Endodermal cell (in vitro differentiated cells): ENCODE measurements at regions not wholly inside any gene's neighbourhood (a gene's known extent, or its start where the extent isn't known, plus 50 kb on each side); places are given as distances from the start of the nearest gene placed in this dataset.
A peak's percentile ranks its signal among the peaks of the same experiment; 100 is the strongest.
"Not testable (repeated sequence)": the region's sequence is repeated elsewhere in the genome, so short reads cannot be mapped to it uniquely, and the experiment has no call there.

Source experiments
- DNase-seq: peaks from one replicate; pipeline ENCODE4 v3.0.0-alpha.2; 2017
- H3K27ac ChIP-seq: 2 replicates; pipeline ENCODE4 v1.5.1; 2013; ENCODE audit warnings: mild to moderate bottlenecking, low read depth, low read length, moderate library complexity
- H3K27me3 ChIP-seq: 2 replicates; pipeline ENCODE4 v1.6.1; 2013; ENCODE audit warnings: mild to moderate bottlenecking, low read length, moderate library complexity; ENCODE audit not compliant: insufficient read depth, control insufficient read depth, poor library complexity, severe bottlenecking
- H3K36me3 ChIP-seq: 2 replicates; pipeline ENCODE4 v1.7.0; 2013; ENCODE audit warnings: mild to moderate bottlenecking, low read length, moderate library complexity; ENCODE audit not compliant: control insufficient read depth, insufficient read depth
- H3K4me1 ChIP-seq: one replicate; pipeline ENCODE4 v1.7.0; 2013; ENCODE audit warnings: low read length; ENCODE audit not compliant: control insufficient read depth, insufficient read depth
- H3K4me3 ChIP-seq: 2 replicates; pipeline ENCODE4 v1.5.1; 2013; ENCODE audit warnings: mild to moderate bottlenecking, low read length, moderate library complexity
- H3K9ac ChIP-seq: 2 replicates; pipeline ENCODE4 v1.6.1; 2013; ENCODE audit warnings: mild to moderate bottlenecking, low read length, moderate library complexity; ENCODE audit not compliant: poor library complexity, severe bottlenecking; ENCODE audit errors: extremely low read depth
- H3K9me3 ChIP-seq: 2 replicates; pipeline ENCODE4 v1.6.1; 2013; ENCODE audit warnings: mild to moderate bottlenecking, low read length, moderate library complexity; ENCODE audit not compliant: control insufficient read depth
- H3K27ac Mint-ChIP-seq: 2 replicates; pipeline ENCODE4 v1.8.0; 2020; ENCODE audit warnings: mixed read lengths
- H3K27me3 Mint-ChIP-seq: 2 replicates; pipeline ENCODE4 v1.8.0; 2021; ENCODE audit warnings: mild to moderate bottlenecking, mixed read lengths; ENCODE audit not compliant: insufficient read depth
- H3K36me3 Mint-ChIP-seq: 2 replicates; pipeline ENCODE4 v1.8.0; 2020; ENCODE audit warnings: low read depth, mixed read lengths
- H3K4me1 Mint-ChIP-seq: 2 replicates; pipeline ENCODE4 v1.8.0; 2020; ENCODE audit warnings: mixed read lengths
- H3K4me3 Mint-ChIP-seq: 2 replicates; pipeline ENCODE4 v1.8.0; 2020; ENCODE audit warnings: mild to moderate bottlenecking, moderate library complexity, mixed read lengths
- H3K9me3 Mint-ChIP-seq: 2 replicates; pipeline ENCODE4 v1.8.0; 2020; ENCODE audit warnings: mild to moderate bottlenecking, mixed read lengths
- CTCF ChIP-seq: fragments of 200-600 bp; sonication (generic); conservative IDR thresholded peaks from 2 replicates; pipeline ENCODE4 v1.5.0; 2021; ENCODE audit warnings: antibody characterized with exemption, mild to moderate bottlenecking
- WGBS, 2 experiments: methylation state at CpG; one replicate each; pipeline versions ENCODE4 v1.1.5 to v1.1.7; 2013; ENCODE audit warnings: missing lambda C conversion rate in 2 of 2, mixed read lengths in 1 of 2; ENCODE audit not compliant: insufficient coverage in 1 of 2, insufficient read length in 1 of 2; 5-methylcytosine and 5-hydroxymethylcytosine counted together

GRCh38 chr2:234694244-234695013 lies 197.5 kb upstream of the ARL4C start:
- H3K36me3 ChIP-seq = no peaks in the 10 kb centered on the region
- Mint-ChIP-seq H3K9me3 (peaks cover 70% of the 10 kb centered on the region), H3K36me3 (peaks cover 36% of the 10 kb centered on the region), H3K27ac (peak overlapping the region; percentile 77), H3K27me3 (no peaks in the 10 kb centered on the region), H3K4me1 (peaks cover 33% of the 10 kb centered on the region), H3K4me3 (no peak overlapping the region)
- H3K27me3 ChIP-seq = no peaks in the 10 kb centered on the region
- 86 to 94% methylated on average over 4 of the region's 4 CpGs for WGBS, 2 experiments
- peaks cover 20% of the 10 kb centered on the region for H3K4me1 ChIP-seq
- H3K9ac ChIP-seq = no peak overlapping the region
- peaks cover 55% of the 10 kb centered on the region for H3K9me3 ChIP-seq
- H3K4me3 ChIP-seq = peak overlapping the region; percentile 75
- DNase-seq = peak; percentile 47
- TF ChIP-seq CTCF = no peak
- H3K27ac ChIP-seq = no peak overlapping the region

GRCh38 chr2:234693681-234694190 lies 196.9 kb upstream of the ARL4C start:
- Mint-ChIP-seq H3K4me1 (peaks cover 33% of the 10 kb centered on the region), H3K36me3 (peaks cover 36% of the 10 kb centered on the region), H3K9me3 (peaks cover 63% of the 10 kb centered on the region), H3K27ac (peak overlapping the region; percentile 77)
- Histone ChIP-seq H3K9me3 (peaks cover 51% of the 10 kb centered on the region), H3K4me1 (peaks cover 20% of the 10 kb centered on the region), H3K9ac (peak overlapping the region; percentile 2)
- not testable (repeated sequence) for H3K27me3 ChIP-seq, H3K36me3 ChIP-seq, H3K27me3 Mint-ChIP-seq, DNase-seq, H3K4me3 ChIP-seq, H3K4me3 Mint-ChIP-seq, H3K27ac ChIP-seq
- 26% methylated on average over 2 of the region's 2 CpGs; no CpG with 5 or more reads in 1 of the 2 experiments for WGBS, 2 experiments

- not testable (repeated sequence) for H3K27ac ChIP-seq, H3K36me3 ChIP-seq, H3K27me3 ChIP-seq, H3K4me3 Mint-ChIP-seq, H3K4me3 ChIP-seq, H3K27me3 Mint-ChIP-seq
- DNase-seq = peak; percentile 38
- peak overlapping the region; percentile 50 for H3K27ac Mint-ChIP-seq
- Histone ChIP-seq H3K9ac (peak overlapping the region; percentile 2), H3K9me3 (peaks cover 46% of the 10 kb centered on the region), H3K4me1 (peaks cover 20% of the 10 kb centered on the region)
- H3K9me3 Mint-ChIP-seq = peaks cover 58% of the 10 kb centered on the region
- H3K36me3 Mint-ChIP-seq = peaks cover 36% of the 10 kb centered on the region
- WGBS, 2 experiments = 65 to 71% methylated on average over 6 of the region's 6 CpGs
- peaks cover 33% of the 10 kb centered on the region for H3K4me1 Mint-ChIP-seq
These were observed 196.3 kb upstream of the ARL4C start for GRCh38 chr2:234693191-234693590.
